A549 (cell line): ENCODE measurements at regions not wholly inside any gene's neighbourhood (a gene's known extent, or its start where the extent isn't known, plus 50 kb on each side); places are given as distances from the start of the nearest gene placed in this dataset.

Experiments used
- ATAC-seq, 2 experiments: fragments of 200-7000 bp in 1 of 2; fragments of >200 bp in 1 of 2; cut with Nextera tagmentation in 1 of 2; cut with Tn5 transposase in 1 of 2; 3 replicates each; pipeline versions ENCODE4 v1.8.0 to v1.9.1; 2018 to 2020; ENCODE audit warnings: mild to moderate bottlenecking in 1 of 2, moderate library complexity in 1 of 2
- CTCF ChIA-PET: fragments of 300-600 bp; sonication (Branson Sonifier 250); formaldehyde crosslinking; extraction: SDS; loops from one replicate; lab custom pipeline; 2021; ENCODE audit warnings: antibody characterized with exemption, inconsistent platforms; lab: Yijun Ruan, JAX
- POLR2A ChIA-PET: fragments of 350-600 bp; formaldehyde crosslinking; extraction: SDS; loops from one replicate; lab custom pipeline; 2021; ENCODE audit warnings: antibody characterized with exemption, inconsistent platforms; lab: Yijun Ruan, JAX
- DNase-seq, 2 experiments: peaks; one replicate each; pipeline versions ENCODE4 v3.0.0 to v3.0.0-alpha.2; 2011 to 2016; ENCODE audit warnings: low read depth in 1 of 2, low spot score in 1 of 2
- FAIRE-seq: peaks from 2 replicates; lab custom pipeline; 2011; peaks lifted over from hg19 to GRCh38; lab: Jason Lieb, UNC
- H3K27ac ChIP-seq, 2 experiments: fragments of >200 bp; sonication (Bioruptor Twin); formaldehyde crosslinking; 3 replicates each; pipeline ENCODE4 v1.5.1; 2016 to 2017
- H3K4me1 ChIP-seq: fragments of >200 bp; sonication (Bioruptor Twin); formaldehyde crosslinking; 3 replicates; pipeline ENCODE4 v1.6.1; 2016
- H3K4me2 ChIP-seq: fragments of >200 bp; sonication (Bioruptor Twin); formaldehyde crosslinking; 3 replicates; pipeline ENCODE4 v1.6.1; 2016
- H3K4me3 ChIP-seq: fragments of >200 bp; sonication (Bioruptor Twin); formaldehyde crosslinking; 3 replicates; pipeline ENCODE4 v1.5.1; 2016
- H3K9me3 ChIP-seq: fragments of >200 bp; sonication (Bioruptor Twin); formaldehyde crosslinking; 3 replicates; pipeline ENCODE4 v1.6.1; 2016
- CBX2 ChIP-seq: fragments of 200-600 bp; sonication (generic); IDR thresholded peaks from 2 replicates; pipeline ENCODE4 v1.6.1; 2016; ENCODE audit warnings: low read depth, mild to moderate bottlenecking, borderline replicate concordance
- CHD4 ChIP-seq: fragments of 200-600 bp; sonication (generic); IDR thresholded peaks from 2 replicates; pipeline ENCODE4 v1.6.1; 2016; ENCODE audit warnings: antibody characterized with exemption, mild to moderate bottlenecking, borderline replicate concordance
- EP300 ChIP-seq, 2 experiments: fragments of >200 bp; sonication (Bioruptor Twin); formaldehyde crosslinking; IDR thresholded peaks; 2 replicates in 1 of 2; 3 replicates in 1 of 2; pipeline ENCODE4 v1.6.1; 2016 to 2017
- ESRRA ChIP-seq: fragments of 150-350 bp; IDR thresholded peaks from 2 replicates; pipeline ENCODE4 v1.6.1; 2014; ENCODE audit warnings: mild to moderate bottlenecking, low read length, borderline replicate concordance
- FOSB ChIP-seq: fragments of 250-450 bp; sonication (Bioruptor Pico); IDR thresholded peaks from 2 replicates; pipeline ENCODE4 v1.5.0; 2020; ENCODE audit warnings: mild to moderate bottlenecking, moderate library complexity
- FOSL2 ChIP-seq, 2 experiments: fragments of 450-650 bp in 1 of 2; fragments of >200 bp in 1 of 2; sonication (Bioruptor Twin) in 1 of 2; formaldehyde crosslinking; IDR thresholded peaks; 2 replicates each; pipeline versions ENCODE4 v1.5.0 to v1.6.1; 2016 to 2020; ENCODE audit warnings: mild to moderate bottlenecking in 1 of 2, moderate library complexity in 1 of 2
- FOXS1 ChIP-seq: fragments of 250-450 bp; sonication (Bioruptor Pico); IDR thresholded peaks from 2 replicates; pipeline ENCODE4 v1.5.0; 2020; ENCODE audit warnings: mild to moderate bottlenecking, moderate library complexity
- GATA3 ChIP-seq: IDR thresholded peaks from 2 replicates; pipeline ENCODE4 v1.6.1; 2012; ENCODE audit warnings: borderline replicate concordance
- HDAC2 ChIP-seq: fragments of 200-600 bp; sonication (generic); IDR thresholded peaks from 2 replicates; pipeline ENCODE4 v1.6.1; 2016
- HOXB13 ChIP-seq: fragments of 250-450 bp; sonication (Bioruptor Pico); IDR thresholded peaks from 2 replicates; pipeline ENCODE4 v1.5.0; 2020; ENCODE audit warnings: low read depth, mild to moderate bottlenecking, moderate library complexity
- JUN ChIP-seq, 2 experiments: fragments of >200 bp; sonication (Bioruptor Twin); formaldehyde crosslinking; IDR thresholded peaks; 2 replicates in 1 of 2; 3 replicates in 1 of 2; pipeline ENCODE4 v1.6.1; 2016 to 2017
- KDM5A ChIP-seq: fragments of 200-600 bp; sonication (generic); IDR thresholded peaks from 2 replicates; pipeline ENCODE4 v1.6.1; 2016; ENCODE audit warnings: antibody characterized with exemption, mild to moderate bottlenecking
- MAFK ChIP-seq: fragments of 450-650 bp; IDR thresholded peaks from 2 replicates; pipeline ENCODE4 v1.6.1; 2014; ENCODE audit not compliant: partially characterized antibody
- MYC ChIP-seq: IDR thresholded peaks from 2 replicates; pipeline ENCODE4 v1.6.1; 2012; ENCODE audit warnings: mild to moderate bottlenecking, inconsistent platforms, low read length, improper control_type of control experiment, borderline replicate concordance
- NFE2L2 ChIP-seq: fragments of 150-350 bp; conservative IDR thresholded peaks from 2 replicates; pipeline ENCODE4 v1.6.1; 2014; ENCODE audit warnings: low read length
- PHF8 ChIP-seq: fragments of 200-600 bp; sonication (generic); IDR thresholded peaks from 2 replicates; pipeline ENCODE4 v1.6.1; 2016; ENCODE audit warnings: low read depth, mild to moderate bottlenecking, antibody characterized with exemption, moderate library complexity, borderline replicate concordance
- RAD21 ChIP-seq, 2 experiments: fragments of >200 bp in 1 of 2; sonication (Bioruptor Twin) in 1 of 2; formaldehyde crosslinking in 1 of 2; IDR thresholded peaks in 1 of 2; conservative IDR thresholded peaks in 1 of 2; 2 replicates in 1 of 2; 3 replicates in 1 of 2; pipeline ENCODE4 v1.6.1; 2012 to 2018; ENCODE audit warnings: inconsistent platforms in 1 of 2
- RFX5 ChIP-seq: fragments of 450-650 bp; IDR thresholded peaks from 2 replicates; pipeline ENCODE4 v1.7.1; 2014; ENCODE audit warnings: antibody characterized with exemption, mild to moderate bottlenecking, moderate library complexity
- RNF2 ChIP-seq: fragments of 200-600 bp; sonication (generic); IDR thresholded peaks from 2 replicates; pipeline ENCODE4 v1.6.1; 2016; ENCODE audit warnings: low read depth, mild to moderate bottlenecking, antibody characterized with exemption, moderate library complexity, borderline replicate concordance
- SMC3 ChIP-seq: fragments of >200 bp; sonication (Bioruptor Twin); formaldehyde crosslinking; IDR thresholded peaks from 3 replicates; pipeline ENCODE4 v1.6.1; 2018; ENCODE audit warnings: inconsistent platforms
- SREBF2 ChIP-seq: fragments of 450-650 bp; IDR thresholded peaks from 2 replicates; pipeline ENCODE4 v1.6.1; 2014; ENCODE audit warnings: mild to moderate bottlenecking, moderate library complexity
- TFCP2L1 ChIP-seq: fragments of 250-450 bp; sonication (Bioruptor Pico); IDR thresholded peaks from 2 replicates; pipeline ENCODE4 v1.5.0; 2021; ENCODE audit warnings: mild to moderate bottlenecking
- WGBS: methylation state at CpG from one replicate; pipeline ENCODE4 v1.1.6; 2017; ENCODE audit errors: missing lambda C conversion rate; 5-methylcytosine and 5-hydroxymethylcytosine counted together
- TF ChIP-seq, protein P1 (sequence below): fragments of 450-650 bp; IDR thresholded peaks from 2 replicates; pipeline ENCODE4 v1.6.1; 2014; ENCODE audit warnings: antibody characterized with exemption
- TF ChIP-seq, protein P2 (sequence below): IDR thresholded peaks from 2 replicates; pipeline ENCODE4 v1.6.1; 2012; ENCODE audit warnings: low read depth, borderline replicate concordance
- TF ChIP-seq, protein P3 (sequence below): fragments of >200 bp; sonication (Bioruptor Twin); formaldehyde crosslinking; IDR thresholded peaks from 3 replicates; pipeline ENCODE4 v1.5.1; 2016
- TF ChIP-seq, protein P4 (sequence below): fragments of 200-600 bp; sonication (generic); IDR thresholded peaks from 2 replicates; pipeline ENCODE4 v1.6.1; 2016; ENCODE audit warnings: antibody characterized with exemption, mild to moderate bottlenecking, moderate library complexity
- TF ChIP-seq, protein P5 (sequence below): fragments of 250-450 bp; sonication (Bioruptor Pico); IDR thresholded peaks from 2 replicates; pipeline ENCODE4 v1.5.0; 2021; ENCODE audit warnings: mild to moderate bottlenecking, moderate library complexity, borderline replicate concordance

DNA sequence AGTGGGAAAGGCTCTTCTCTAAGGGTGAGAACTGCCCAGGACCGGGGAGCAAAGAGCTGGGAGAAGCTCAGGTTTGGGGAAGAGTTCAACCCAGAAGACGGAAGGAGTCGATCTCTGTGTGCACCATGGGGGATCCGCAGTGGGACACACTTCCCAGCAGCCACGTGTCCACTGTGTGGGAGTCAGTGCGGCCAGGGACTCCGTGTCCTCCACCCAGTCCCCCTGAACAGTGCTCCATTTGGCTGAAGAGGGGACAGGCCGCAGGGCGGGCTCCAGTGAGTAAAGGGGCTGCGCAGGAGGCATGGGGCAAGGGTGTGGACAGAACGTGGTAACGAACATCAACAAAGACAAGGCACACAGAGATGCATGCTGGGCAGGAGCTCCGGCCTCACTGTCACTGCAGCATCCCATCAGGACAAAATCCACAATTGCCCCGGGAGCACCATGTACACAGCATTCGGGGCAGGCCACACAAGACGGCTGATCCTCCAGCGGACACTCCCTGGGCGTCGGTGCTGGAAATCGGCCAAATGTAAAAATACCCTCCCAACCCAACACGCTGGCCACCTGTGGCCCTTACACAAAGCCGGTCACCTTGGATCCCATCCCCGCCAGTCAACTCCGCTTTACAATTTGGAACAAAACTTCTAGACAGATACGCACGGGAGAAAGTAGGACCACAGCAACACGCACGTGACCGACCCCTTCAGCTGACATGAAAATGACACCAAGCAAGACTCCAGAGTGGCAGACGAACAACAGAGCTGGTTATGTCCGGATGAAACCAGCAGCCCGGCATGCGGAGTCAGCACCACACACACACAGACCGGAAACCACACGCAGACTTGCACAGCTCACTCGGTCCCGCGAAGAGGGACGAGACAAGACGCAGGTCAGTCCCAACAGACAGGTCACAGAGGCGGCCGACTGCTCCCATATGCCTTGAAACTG, 366.8 kb downstream of the SHANK2 start:
- WGBS = 88% methylated on average over 42 of the region's 42 CpGs
- Histone ChIP-seq H3K4me1 (no peaks in the 10 kb centered on the region), H3K4me3 (no peak overlapping the region), H3K4me2 (no peak overlapping the region), H3K9me3 (no peaks in the 10 kb centered on the region), H3K27ac (no peak overlapping the region)
- no peak for DNase-seq
- TF ChIP-seq, protein P1, sequence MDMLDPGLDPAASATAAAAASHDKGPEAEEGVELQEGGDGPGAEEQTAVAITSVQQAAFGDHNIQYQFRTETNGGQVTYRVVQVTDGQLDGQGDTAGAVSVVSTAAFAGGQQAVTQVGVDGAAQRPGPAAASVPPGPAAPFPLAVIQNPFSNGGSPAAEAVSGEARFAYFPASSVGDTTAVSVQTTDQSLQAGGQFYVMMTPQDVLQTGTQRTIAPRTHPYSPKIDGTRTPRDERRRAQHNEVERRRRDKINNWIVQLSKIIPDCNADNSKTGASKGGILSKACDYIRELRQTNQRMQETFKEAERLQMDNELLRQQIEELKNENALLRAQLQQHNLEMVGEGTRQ = no peak
- TF ChIP-seq FOSB (CRISPR knock-in tag) = no peak
- no peak for TF ChIP-seq FOXS1 (CRISPR knock-in tag)
- no peak for TF ChIP-seq SREBF2
- TF ChIP-seq MAFK = no peak
- TF ChIP-seq RFX5 = no peak
- no peak for TF ChIP-seq FOSL2 (IDR thresholded peaks at IDR 0.05)
- no peak for TF ChIP-seq FOSL2 (CRISPR knock-in tag; IDR thresholded peaks at IDR 0.05)
- no peak for TF ChIP-seq TFCP2L1 (CRISPR knock-in tag)
- TF ChIP-seq GATA3 = no peak
- no peak for TF ChIP-seq HOXB13 (CRISPR knock-in tag)
- no peak for TF ChIP-seq EP300 (IDR thresholded peaks at IDR 0.05)
- no peak for TF ChIP-seq KDM5A
- TF ChIP-seq HDAC2 = no peak
- TF ChIP-seq, protein P2, sequence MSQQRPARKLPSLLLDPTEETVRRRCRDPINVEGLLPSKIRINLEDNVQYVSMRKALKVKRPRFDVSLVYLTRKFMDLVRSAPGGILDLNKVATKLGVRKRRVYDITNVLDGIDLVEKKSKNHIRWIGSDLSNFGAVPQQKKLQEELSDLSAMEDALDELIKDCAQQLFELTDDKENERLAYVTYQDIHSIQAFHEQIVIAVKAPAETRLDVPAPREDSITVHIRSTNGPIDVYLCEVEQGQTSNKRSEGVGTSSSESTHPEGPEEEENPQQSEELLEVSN = no peak
- TF ChIP-seq PHF8 = no peak
- TF ChIP-seq, protein P3, sequence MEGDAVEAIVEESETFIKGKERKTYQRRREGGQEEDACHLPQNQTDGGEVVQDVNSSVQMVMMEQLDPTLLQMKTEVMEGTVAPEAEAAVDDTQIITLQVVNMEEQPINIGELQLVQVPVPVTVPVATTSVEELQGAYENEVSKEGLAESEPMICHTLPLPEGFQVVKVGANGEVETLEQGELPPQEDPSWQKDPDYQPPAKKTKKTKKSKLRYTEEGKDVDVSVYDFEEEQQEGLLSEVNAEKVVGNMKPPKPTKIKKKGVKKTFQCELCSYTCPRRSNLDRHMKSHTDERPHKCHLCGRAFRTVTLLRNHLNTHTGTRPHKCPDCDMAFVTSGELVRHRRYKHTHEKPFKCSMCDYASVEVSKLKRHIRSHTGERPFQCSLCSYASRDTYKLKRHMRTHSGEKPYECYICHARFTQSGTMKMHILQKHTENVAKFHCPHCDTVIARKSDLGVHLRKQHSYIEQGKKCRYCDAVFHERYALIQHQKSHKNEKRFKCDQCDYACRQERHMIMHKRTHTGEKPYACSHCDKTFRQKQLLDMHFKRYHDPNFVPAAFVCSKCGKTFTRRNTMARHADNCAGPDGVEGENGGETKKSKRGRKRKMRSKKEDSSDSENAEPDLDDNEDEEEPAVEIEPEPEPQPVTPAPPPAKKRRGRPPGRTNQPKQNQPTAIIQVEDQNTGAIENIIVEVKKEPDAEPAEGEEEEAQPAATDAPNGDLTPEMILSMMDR = no peak
- TF ChIP-seq RNF2 = no peak
- no peak for TF ChIP-seq CHD4
- no peak for TF ChIP-seq RAD21 (conservative IDR thresholded peaks at IDR 0.05 in 1 of 2, IDR thresholded peaks at IDR 0.05 in 1 of 2)
- POLR2A ChIA-PET = no interaction called here
- ATAC-seq = no peak
- no peak for FAIRE-seq
- CTCF ChIA-PET = interaction anchor here (1.0 kb wide), 1 partner anchor 535 kb away, joined by 3 read pairs; no protein-coding TSS in a partner anchor

DNA sequence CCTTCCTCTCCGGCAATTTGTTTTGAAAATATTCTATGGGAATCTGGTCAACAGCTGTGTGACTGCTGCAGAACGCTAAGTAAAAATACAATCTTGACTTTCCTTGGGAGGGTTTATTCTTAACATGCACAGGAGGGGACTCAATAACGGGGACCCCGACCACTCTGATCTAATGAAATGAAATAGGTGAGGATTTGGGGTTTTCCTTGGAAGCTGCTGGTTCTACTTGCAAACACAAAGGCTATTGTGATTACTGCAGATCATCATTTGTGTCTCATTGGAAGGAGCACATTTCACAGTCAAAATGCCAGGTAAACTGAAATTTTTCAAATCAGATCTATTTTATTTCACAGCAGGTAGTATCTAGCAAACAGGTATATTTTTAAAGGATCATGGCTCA, 366.1 kb downstream of the SHANK2 start:
- Histone ChIP-seq H3K4me3 (no peak overlapping the region), H3K4me1 (no peaks in the 10 kb centered on the region), H3K4me2 (no peak overlapping the region), H3K9me3 (no peaks in the 10 kb centered on the region), H3K27ac (no peak overlapping the region)
- WGBS = 81% methylated on average over 4 of the region's 4 CpGs
- DNase-seq (no peak), FAIRE-seq (no peak), ATAC-seq (no peak)
- CTCF ChIA-PET = no interaction called here
- POLR2A ChIA-PET = no interaction called here
- TF ChIP-seq MYC (no peak), CBX2 (no peak), SREBF2 (no peak), SMC3 (no peak), CHD4 (no peak), ESRRA (no peak), NFE2L2 (no peak), JUN (IDR thresholded peaks at IDR 0.05) (no peak)
- TF ChIP-seq, protein P4, sequence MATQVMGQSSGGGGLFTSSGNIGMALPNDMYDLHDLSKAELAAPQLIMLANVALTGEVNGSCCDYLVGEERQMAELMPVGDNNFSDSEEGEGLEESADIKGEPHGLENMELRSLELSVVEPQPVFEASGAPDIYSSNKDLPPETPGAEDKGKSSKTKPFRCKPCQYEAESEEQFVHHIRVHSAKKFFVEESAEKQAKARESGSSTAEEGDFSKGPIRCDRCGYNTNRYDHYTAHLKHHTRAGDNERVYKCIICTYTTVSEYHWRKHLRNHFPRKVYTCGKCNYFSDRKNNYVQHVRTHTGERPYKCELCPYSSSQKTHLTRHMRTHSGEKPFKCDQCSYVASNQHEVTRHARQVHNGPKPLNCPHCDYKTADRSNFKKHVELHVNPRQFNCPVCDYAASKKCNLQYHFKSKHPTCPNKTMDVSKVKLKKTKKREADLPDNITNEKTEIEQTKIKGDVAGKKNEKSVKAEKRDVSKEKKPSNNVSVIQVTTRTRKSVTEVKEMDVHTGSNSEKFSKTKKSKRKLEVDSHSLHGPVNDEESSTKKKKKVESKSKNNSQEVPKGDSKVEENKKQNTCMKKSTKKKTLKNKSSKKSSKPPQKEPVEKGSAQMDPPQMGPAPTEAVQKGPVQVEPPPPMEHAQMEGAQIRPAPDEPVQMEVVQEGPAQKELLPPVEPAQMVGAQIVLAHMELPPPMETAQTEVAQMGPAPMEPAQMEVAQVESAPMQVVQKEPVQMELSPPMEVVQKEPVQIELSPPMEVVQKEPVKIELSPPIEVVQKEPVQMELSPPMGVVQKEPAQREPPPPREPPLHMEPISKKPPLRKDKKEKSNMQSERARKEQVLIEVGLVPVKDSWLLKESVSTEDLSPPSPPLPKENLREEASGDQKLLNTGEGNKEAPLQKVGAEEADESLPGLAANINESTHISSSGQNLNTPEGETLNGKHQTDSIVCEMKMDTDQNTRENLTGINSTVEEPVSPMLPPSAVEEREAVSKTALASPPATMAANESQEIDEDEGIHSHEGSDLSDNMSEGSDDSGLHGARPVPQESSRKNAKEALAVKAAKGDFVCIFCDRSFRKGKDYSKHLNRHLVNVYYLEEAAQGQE = no peak
- TF ChIP-seq, protein P5, sequence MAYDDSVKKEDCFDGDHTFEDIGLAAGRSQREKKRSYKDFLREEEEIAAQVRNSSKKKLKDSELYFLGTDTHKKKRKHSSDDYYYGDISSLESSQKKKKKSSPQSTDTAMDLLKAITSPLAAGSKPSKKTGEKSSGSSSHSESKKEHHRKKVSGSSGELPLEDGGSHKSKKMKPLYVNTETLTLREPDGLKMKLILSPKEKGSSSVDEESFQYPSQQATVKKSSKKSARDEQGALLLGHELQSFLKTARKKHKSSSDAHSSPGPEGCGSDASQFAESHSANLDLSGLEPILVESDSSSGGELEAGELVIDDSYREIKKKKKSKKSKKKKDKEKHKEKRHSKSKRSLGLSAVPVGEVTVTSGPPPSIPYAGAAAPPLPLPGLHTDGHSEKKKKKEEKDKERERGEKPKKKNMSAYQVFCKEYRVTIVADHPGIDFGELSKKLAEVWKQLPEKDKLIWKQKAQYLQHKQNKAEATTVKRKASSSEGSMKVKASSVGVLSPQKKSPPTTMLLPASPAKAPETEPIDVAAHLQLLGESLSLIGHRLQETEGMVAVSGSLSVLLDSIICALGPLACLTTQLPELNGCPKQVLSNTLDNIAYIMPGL (CRISPR knock-in tag) = no peak
